GM12878 (cell line): ENCODE measurements at regions not wholly inside any gene's neighbourhood (a gene's known extent, or its start where the extent isn't known, plus 50 kb on each side); places are given as distances from the start of the nearest gene placed in this dataset.

ENCODE experiments used
- BHLHE40 ChIP-seq, 2 experiments: fragments of 450-650 bp in 1 of 2; IDR thresholded peaks; 2 replicates each; pipeline ENCODE4 v1.6.1; 2011 to 2017; ENCODE audit warnings: low read depth in 2 of 2, borderline replicate concordance in 1 of 2, improper control_type of control experiment in 1 of 2, low read length in 1 of 2, mild to moderate bottlenecking in 1 of 2
- CREB1 ChIP-seq: IDR thresholded peaks from 2 replicates; pipeline ENCODE4 v1.6.1; 2012; ENCODE audit warnings: low read depth, mild to moderate bottlenecking, inconsistent platforms
- MTA3 ChIP-seq: IDR thresholded peaks from 2 replicates; pipeline ENCODE4 v1.6.1; 2012; ENCODE audit warnings: low read length, inconsistent platforms, borderline replicate concordance
- NFIC ChIP-seq: IDR thresholded peaks from 2 replicates; pipeline ENCODE4 v1.6.1; 2012; ENCODE audit warnings: low read depth, mild to moderate bottlenecking, inconsistent platforms, low read length, moderate library complexity
- POLR2A ChIP-seq: IDR thresholded peaks from 2 replicates; pipeline ENCODE4 v1.6.1; 2011; ENCODE audit warnings: low read depth, mild to moderate bottlenecking, low read length
- POLR2AphosphoS5 ChIP-seq: IDR thresholded peaks from 2 replicates; pipeline ENCODE4 v1.6.1; 2011; ENCODE audit warnings: mild to moderate bottlenecking, low read length, inconsistent platforms
- TF ChIP-seq, protein P1 (sequence below), 3 experiments: IDR thresholded peaks in 2 of 3; conservative IDR thresholded peaks in 1 of 3; 2 replicates each; pipeline ENCODE4 v1.5.1; 2011; ENCODE audit warnings: low read depth in 3 of 3, low read length in 3 of 3, mild to moderate bottlenecking in 3 of 3, control low read depth in 2 of 3, moderate library complexity in 2 of 3, inconsistent platforms in 1 of 3, mixed read lengths in 1 of 3; ENCODE audit not compliant: control insufficient read depth in 2 of 3, insufficient read depth in 1 of 3; ENCODE audit errors: extremely low read depth in 1 of 3

- TF ChIP-seq POLR2AphosphoS5 (no peak), CREB1 (no peak), POLR2A (no peak), NFIC (no peak), MTA3 (no peak), BHLHE40 (IDR thresholded peaks at IDR 0.05; ENCODE audit: borderline replicate concordance in 1 of 2, low read depth in 2 of 2, low read length in 1 of 2) (no peak)
- TF ChIP-seq, protein P1, sequence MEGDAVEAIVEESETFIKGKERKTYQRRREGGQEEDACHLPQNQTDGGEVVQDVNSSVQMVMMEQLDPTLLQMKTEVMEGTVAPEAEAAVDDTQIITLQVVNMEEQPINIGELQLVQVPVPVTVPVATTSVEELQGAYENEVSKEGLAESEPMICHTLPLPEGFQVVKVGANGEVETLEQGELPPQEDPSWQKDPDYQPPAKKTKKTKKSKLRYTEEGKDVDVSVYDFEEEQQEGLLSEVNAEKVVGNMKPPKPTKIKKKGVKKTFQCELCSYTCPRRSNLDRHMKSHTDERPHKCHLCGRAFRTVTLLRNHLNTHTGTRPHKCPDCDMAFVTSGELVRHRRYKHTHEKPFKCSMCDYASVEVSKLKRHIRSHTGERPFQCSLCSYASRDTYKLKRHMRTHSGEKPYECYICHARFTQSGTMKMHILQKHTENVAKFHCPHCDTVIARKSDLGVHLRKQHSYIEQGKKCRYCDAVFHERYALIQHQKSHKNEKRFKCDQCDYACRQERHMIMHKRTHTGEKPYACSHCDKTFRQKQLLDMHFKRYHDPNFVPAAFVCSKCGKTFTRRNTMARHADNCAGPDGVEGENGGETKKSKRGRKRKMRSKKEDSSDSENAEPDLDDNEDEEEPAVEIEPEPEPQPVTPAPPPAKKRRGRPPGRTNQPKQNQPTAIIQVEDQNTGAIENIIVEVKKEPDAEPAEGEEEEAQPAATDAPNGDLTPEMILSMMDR (IDR thresholded peaks at IDR 0.05 in 2 of 3, conservative IDR thresholded peaks at IDR 0.05 in 1 of 3; ENCODE audit: control insufficient read depth in 2 of 3, extremely low read depth in 1 of 3, insufficient read depth in 1 of 3, low read depth in 3 of 3, low read length in 3 of 3): no peak
These were observed 270.6 kb downstream of the TRIML1 start for GRCh38 chr4:188409851-188410250.
